ENCODE measurements at regions not wholly inside any gene's neighbourhood (a gene's known extent, or its start where the extent isn't known, plus 50 kb on each side); places are given as distances from the start of the nearest gene placed in this dataset.
"Not testable (repeated sequence)": the region's sequence is repeated elsewhere in the genome, so short reads cannot be mapped to it uniquely, and the experiment has no call there.

DNA sequence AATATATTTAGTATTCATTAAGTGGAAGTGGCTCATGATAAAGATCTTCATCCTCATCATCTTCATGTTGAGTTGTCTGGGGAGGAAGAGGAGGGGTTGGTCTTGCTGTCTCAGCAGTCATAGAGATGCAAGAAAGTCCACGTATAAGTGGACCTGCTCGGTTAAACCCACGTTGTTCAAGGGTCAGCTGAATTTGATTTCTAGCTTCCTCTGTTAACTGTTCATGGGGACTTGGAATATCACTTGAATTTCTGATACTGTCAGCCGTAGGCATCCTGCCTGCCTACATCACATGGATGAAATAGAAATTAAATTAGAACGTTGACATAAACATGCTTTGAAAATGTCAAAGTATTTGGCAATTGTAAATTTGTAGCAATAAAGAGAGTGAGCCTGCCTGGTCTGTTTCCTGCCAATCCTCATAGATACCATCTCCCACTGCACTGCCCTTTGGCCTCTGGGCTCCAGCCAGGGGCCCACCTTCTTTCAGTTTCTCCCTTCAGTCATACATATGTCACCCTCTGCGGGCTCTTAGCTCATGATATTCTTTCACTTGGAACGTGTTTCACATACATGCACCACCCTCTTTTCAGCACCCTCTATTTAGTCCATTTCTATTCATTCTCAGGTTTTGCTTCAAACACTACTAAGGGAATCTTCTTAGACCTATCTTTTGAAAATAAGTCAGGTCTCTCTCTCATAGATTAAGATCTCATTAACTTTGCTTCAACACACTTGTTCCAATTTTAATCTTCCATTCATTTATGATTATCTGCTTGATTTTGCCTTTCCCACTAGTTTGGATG lies 376.3 kb downstream of the IPMK start:
- Histone ChIP-seq H3K27ac (no peak overlapping the region), H3K27me3 (no peaks in the 10 kb centered on the region), H3K4me1 (no peaks in the 10 kb centered on the region), H3K4me3 (no peak overlapping the region), H3K36me3 (no peaks in the 10 kb centered on the region), H3K9me3 (no peaks in the 10 kb centered on the region)
- intact Hi-C loops (cut with DNase I; ENCODE audit: low total_unique reads) = no loop called here
- no peak for DNase-seq
- no peak for TF ChIP-seq CTCF (IDR thresholded peaks at IDR 0.05)

DNA sequence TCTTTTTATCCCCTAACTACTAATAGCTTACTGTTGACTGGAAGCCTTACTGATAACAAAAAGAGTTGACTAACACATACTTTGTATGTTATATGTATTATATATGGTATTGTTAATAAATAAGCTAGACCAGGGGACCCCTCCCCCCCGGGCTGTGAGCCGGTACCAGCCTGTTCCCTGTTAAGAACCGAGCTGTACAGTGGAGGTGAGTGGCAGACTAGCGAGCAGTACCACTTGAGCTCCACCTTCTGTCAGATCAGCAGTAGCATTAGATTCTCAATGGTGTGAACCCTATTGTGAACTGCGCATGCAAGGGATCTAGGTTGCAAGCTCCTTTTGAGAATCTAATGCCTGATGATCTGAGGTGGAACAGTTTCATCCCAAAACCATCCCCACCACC lies 377.0 kb downstream of the IPMK start:
- Histone ChIP-seq H3K4me3 (no peak overlapping the region), H3K4me1 (no peaks in the 10 kb centered on the region), H3K27me3 (no peaks in the 10 kb centered on the region), H3K27ac (no peak overlapping the region), H3K36me3 (no peaks in the 10 kb centered on the region), H3K9me3 (no peaks in the 10 kb centered on the region)
- DNase-seq = no peak
- intact Hi-C loops (cut with DNase I; ENCODE audit: low total_unique reads) = no loop called here
- no peak for TF ChIP-seq CTCF (IDR thresholded peaks at IDR 0.05)

DNA sequence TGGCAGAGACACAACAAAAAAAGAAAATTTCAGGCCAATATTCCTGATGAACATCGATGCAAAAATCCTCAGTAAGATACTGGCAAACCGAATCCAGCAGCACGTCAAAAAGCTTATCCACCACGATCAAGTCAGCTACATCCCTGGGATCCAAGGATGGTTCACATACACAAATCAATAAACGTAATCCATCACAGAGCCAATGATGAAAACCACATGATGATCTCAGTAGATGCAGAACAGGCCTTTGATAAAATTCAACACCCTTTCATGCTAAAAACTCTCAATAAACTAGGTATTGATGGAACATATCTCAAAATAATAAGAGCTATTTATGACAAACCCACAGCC lies 382.1 kb downstream of the IPMK start:
- DNase-seq; H3K27me3 ChIP-seq; H3K36me3 ChIP-seq; H3K4me3 ChIP-seq; intact Hi-C loops (cut with DNase I; ENCODE audit: low total_unique reads); H3K9me3 ChIP-seq; H3K4me1 ChIP-seq; H3K27ac ChIP-seq: not testable (repeated sequence)

DNA sequence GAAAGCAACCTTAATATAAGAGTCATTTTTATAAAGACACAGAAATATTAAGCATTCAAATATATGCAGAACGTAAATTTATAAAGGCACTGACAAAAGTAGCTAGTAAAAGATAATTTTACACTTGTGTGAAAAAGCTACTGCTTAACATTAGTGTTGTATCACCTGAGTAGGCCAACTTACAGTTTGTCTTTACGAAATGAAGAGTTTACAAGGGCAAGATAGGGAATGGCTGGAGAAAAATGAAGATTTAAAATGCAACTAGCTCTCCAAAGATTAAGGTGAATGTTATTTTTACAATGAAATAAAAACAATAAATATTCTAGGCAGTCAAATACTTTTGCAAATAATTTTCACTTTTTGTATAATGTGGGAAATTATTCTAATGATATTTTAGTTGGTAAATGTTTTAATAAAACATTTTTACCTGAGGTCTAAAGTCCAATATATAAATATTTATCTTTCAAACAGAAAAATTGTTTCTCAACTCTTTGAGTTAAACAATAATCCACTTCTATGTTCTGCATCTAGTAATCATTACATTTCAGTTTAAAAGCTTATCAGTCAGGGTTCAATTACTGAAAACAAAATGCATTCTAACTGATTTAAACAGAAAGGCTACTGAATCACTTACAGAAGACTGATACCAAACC lies 382.6 kb downstream of the IPMK start:
- H3K27ac ChIP-seq = no peak overlapping the region

DNA sequence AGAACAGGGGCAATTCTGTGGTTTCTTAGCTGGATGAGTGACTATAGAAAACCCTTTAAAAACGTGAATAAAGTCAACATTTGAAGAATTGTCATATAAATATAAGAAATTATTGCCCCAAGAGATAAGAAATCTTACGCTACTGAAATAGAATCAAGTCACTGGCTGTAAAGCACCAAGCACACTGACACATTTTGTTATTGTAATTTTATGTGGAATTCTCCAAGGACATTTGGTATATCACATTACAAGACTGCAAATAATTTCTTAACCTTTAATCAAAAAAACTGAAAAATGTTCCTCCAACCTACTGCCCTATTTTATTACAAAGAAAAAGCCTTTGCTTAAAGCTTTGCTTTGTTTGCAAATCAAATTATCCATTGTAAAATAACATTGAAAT lies 383.3 kb downstream of the IPMK start:
- intact Hi-C loops (cut with DNase I; ENCODE audit: low total_unique reads) = no loop called here
- Histone ChIP-seq H3K36me3 (no peaks in the 10 kb centered on the region), H3K4me1 (no peaks in the 10 kb centered on the region), H3K4me3 (no peak overlapping the region), H3K27me3 (no peaks in the 10 kb centered on the region), H3K9me3 (no peaks in the 10 kb centered on the region), H3K27ac (no peak overlapping the region)
- no peak for TF ChIP-seq CTCF (IDR thresholded peaks at IDR 0.05)
- no peak for DNase-seq

More for the DNA sequence above, 382.6 kb downstream of the IPMK start:
- Histone ChIP-seq H3K36me3 (no peaks in the 10 kb centered on the region), H3K4me3 (no peak overlapping the region), H3K4me1 (no peaks in the 10 kb centered on the region), H3K9me3 (no peaks in the 10 kb centered on the region), H3K27me3 (no peaks in the 10 kb centered on the region)
- intact Hi-C loops (cut with DNase I; ENCODE audit: low total_unique reads) = no loop called here
- DNase-seq = no peak
- no peak for TF ChIP-seq CTCF (IDR thresholded peaks at IDR 0.05)

DNA sequence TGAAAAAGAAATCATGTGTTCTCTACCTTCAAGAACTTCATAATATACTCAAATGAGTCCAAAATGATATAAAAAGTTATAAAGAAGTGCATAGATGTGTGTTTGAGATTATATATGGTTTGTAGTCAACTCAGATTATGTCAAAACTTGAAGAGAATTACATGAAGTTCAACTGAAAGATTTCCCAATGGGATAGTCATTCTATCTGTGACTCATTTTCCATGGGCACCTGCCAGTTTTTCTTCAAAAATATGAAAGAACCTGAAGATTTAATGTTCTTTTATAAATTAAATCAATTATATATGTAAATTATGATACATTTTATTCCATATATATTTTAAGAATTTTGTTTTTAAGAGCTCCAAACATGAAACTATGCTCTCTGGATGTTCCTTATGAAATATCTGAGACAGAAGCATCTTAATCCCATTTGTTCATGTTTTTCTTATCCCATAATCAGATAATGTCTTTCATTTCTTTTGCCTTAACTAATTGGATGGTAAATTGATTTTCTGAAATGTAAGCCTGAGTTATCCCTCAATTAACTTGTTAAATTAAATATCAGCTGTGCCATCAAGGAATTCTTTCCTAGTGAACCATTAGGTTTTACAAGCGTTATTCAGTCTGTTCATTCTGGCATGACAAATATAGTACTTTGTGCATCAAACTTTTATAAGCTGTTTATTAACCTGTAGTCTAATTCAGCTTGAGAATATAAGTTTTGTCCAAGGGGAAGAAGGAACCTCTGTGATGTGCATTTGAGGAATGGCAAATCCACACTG lies 387.1 kb downstream of the IPMK start:
- H3K27me3 ChIP-seq = no peaks in the 10 kb centered on the region
- no peak overlapping the region for H3K4me3 ChIP-seq
- H3K9me3 ChIP-seq = no peaks in the 10 kb centered on the region
- no peak overlapping the region for H3K27ac ChIP-seq
- H3K36me3 ChIP-seq = no peaks in the 10 kb centered on the region
- DNase-seq = no peak
- TF ChIP-seq CTCF (IDR thresholded peaks at IDR 0.05) = no peak
- no peaks in the 10 kb centered on the region for H3K4me1 ChIP-seq
- intact Hi-C loops (cut with DNase I; ENCODE audit: low total_unique reads) = no loop called here

Measured in tibial artery (tissue), 4 donors.